Sigmoid colon (tissue), 3 donors: ENCODE measurements at regions not wholly inside any gene's neighbourhood (a gene's known extent, or its start where the extent isn't known, plus 50 kb on each side); places are given as distances from the start of the nearest gene placed in this dataset.

Experiments
- CTCF ChIP-seq, 4 experiments: fragments of 450-650 bp in 3 of 4; fragments of 200-600 bp in 1 of 4; IDR thresholded peaks; one replicate each; pipeline ENCODE4 v1.5.1; 2016 to 2019; ENCODE audit warnings: antibody characterized with exemption in 4 of 4, mild to moderate bottlenecking in 3 of 4, moderate library complexity in 2 of 4
- POLR2A ChIP-seq, 2 donors: fragments of 450-650 bp; IDR thresholded peaks; one replicate each; pipeline ENCODE4 v1.6.1; 2016; ENCODE audit warnings: antibody characterized with exemption in 2 of 2, mild to moderate bottlenecking in 2 of 2, moderate library complexity in 2 of 2

GRCh38 chr2:23294238-23294637 lies 90.7 kb upstream of the KLHL29 start:
- TF ChIP-seq CTCF (IDR thresholded peaks at IDR 0.05) (no peak), POLR2A (IDR thresholded peaks at IDR 0.05) (no peak)
